HG03378 (cell line): ENCODE measurements at regions not wholly inside any gene's neighbourhood (a gene's known extent, or its start where the extent isn't known, plus 50 kb on each side); places are given as distances from the start of the nearest gene placed in this dataset.

Experiments used
- ATAC-seq: cut with Tn5 transposase; IDR thresholded peaks from one replicate; pipeline ENCODE4 v1.9.1; 2021; ENCODE audit warnings: mild to moderate bottlenecking, moderate library complexity; ENCODE audit not compliant: unreplicated experiment

GRCh38 chr9:84123648-84124406, 143.2 kb downstream of the RMI1 start:
- ATAC-seq = peak; percentile 86

GRCh38 chr9:84125046-84125445, 144.4 kb downstream of the RMI1 start:
- no peak for ATAC-seq

DNA sequence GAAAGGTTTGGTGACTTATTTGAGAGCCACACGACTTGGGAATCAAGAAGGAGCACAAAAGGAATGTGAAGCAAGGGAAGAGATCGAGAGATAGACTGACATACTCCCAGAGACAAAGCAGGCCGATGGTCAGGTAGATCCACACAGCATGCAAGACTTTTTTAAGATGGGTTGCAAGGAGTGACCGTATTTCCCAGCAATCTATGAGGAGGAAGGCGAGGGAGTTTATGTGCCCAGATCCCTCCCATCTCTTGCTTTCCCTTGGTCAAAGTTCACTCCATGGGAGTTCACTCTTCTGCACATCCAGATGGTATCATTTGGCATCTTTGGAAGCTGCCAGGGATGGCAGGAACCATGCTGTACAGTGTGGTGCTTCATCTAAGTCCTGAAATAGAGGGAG, 148.9 kb downstream of the RMI1 start:
- no peak for ATAC-seq

DNA sequence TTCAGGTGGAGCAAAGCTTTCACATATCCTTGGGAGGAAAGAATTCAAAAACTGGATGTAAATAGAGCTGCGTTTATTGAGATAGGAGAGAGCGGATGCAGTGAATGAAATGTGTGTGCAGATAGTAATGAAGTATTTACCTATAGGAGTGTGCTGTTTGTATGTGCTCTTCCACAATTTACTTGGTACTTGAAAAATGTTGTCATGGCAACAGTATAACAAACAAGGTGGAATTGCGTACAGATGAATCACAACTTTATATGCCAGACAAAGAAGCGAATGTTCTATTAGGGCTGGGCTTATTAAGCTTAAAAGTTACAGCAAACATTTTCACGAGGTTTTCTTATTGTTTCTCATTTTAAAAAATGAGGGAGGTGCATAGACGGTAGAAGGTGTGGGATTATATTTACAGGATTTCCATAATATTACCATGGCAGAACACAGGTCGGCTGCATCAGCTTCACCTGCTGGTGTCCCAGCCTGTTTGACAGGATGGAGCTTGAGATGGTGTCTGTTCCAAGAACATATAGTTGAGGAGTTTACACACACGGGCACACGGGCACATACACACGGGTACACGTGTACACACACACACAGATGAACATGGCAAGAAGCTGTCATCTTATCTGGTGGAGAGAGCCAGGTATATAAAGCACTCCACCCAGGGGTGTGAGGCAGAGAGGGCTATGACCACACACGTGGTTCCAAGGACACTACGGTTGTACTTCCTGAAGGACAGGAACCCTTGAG, 155.7 kb downstream of the RMI1 start:
- ATAC-seq = no peak

DNA sequence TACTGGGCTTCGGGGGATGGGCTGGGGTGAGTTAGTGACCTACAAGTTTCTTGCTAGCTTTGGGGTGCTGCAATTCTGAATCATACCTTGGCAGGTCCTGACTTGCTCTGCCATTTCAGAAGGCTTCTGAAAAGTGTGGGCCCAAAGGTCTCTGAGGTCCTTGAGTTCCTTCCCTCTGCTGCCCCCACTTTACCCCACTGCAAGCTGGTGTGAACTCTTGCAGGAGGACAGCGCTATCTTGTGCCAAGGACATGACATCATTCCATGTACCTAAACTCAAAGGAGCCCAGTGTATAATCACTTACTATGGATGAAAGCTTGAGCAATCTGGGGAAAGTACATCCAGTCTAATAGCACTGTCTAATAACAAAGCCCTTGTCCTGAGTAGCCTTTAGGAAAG, 157.4 kb downstream of the RMI1 start:
- ATAC-seq = no peak

DNA sequence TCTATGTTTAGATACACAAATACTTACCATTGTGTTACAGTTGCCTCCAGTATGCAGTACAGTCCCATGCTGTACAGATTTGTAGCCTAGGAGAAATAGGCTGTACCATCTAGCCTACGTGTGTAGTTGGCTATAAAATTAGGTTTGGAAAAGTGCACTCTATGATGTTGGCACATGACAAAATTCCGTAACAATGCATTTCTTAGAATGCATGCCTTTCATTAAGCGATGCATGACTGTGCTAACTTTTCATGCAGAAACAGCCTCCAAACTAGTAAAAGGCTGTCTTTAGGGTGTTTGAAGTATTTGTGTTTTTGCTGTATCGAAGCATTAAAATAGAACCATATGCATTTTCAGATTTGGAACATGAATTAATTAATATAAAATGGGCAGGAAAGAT, 157.9 kb downstream of the RMI1 start:
- no peak for ATAC-seq

GRCh38 chr9:84139296-84140070, 158.9 kb downstream of the RMI1 start:
- ATAC-seq = no peak

DNA sequence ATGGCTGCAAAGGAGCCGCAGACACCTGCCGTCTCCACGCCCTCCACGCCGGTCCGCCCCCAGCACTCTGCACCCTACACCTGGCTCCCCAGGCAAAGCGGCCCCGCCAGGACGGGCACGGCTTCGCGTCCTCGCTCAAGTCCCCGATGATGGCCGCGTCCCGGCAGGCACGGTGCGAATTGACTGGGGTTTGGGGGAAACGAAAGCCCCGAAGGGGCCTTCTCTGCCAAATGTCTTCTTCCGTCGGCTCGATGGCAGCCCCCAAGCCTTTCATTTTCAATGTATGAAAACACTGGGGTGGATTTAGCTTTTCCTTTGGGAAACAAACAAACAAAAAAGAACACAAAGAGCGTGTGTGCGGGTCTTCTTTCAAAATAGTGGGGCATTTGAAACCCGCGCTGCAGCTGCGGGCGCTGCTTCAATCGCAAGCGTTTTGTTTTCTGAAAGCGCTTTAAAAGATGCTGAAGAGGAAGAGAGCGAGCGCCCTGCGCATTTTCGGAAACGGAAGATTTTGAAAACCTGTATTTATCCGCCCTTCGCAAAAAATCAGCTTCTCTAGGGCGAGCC, 160.0 kb downstream of the RMI1 start:
- ATAC-seq = no peak

GRCh38 chr9:84141741-84142370, 161.3 kb downstream of the RMI1 start:
- no peak for ATAC-seq

DNA sequence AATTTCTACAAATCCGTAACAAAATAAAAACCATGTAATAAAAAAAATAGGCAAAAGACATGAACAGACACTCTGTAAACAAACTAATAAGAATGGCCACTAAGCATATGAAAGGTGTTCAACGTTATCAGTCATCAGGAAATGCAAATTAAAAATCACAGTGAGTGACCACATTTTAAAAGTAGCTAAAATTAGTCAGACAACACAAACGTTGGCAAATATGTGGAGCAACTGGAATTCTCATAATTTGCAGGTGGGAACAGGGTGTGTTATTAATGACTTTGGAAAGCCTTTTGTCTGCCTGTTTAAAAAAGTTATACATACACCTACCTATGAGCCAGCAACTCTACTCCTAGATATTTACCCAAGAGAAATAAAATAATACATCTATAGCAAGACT, 164.4 kb downstream of the RMI1 start:
- ATAC-seq = no peak

- ATAC-seq = no peak
These were observed 165.2 kb downstream of the RMI1 start for GRCh38 chr9:84145780-84146179.

DNA sequence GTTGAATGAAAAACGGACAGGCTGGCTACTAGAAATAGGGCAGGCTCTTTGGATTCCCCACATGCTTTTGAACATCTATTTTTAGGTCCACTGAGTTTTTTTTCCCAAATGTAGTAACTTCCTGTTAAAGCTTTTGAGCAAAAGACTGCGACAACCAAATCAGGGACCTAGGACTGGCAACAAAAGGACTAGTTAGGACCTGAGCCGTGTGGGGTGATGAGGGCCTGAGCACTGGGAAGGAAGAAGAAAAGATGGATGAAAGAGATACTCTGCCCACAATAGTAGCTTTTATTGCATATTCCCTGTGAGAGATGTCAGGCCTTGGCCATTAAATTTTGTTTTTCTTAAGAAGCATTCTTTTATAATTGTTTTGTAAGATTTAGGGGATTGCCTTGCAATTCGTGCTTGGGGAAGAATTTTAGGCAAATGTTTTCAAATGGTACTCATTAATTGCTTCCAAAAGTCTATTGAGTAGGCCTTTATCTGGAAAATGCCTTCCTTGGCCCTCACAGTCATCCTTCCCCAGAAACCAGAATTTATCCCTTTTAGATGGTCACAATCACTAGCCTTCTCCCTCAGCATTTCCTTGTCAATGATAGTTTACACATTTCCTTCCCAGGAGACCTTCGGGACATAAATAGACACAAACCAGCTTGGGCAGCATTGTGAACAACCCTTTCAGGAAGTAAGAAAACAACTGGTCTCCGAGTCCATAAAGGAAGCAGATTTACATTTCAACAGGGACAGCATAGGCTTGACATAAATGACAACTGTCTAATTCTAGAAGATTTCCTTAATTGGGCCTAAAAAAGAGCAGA, 166.5 kb downstream of the RMI1 start:
- no peak for ATAC-seq

- ATAC-seq = no peak
These were observed 170.6 kb downstream of the RMI1 start for GRCh38 chr9:84151236-84151635.

DNA sequence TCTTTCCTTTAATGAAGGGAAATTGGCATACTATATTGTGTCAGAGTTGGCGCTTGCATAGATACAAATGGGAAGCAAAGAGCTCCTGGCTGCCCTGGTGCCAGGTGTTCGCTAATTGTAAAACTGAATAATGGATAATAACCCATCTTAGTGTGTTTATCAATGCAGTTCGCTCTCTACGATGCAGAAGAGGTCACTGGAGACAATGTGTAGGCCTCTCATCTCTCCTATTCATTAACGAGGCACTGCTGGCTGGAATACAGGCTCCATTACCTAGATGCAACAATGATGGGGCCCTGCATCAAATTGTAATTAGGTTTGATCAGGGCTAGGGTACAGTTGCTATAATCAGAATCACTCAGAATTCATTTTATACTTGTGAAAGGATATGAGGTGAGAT, 171.0 kb downstream of the RMI1 start:
- no peak for ATAC-seq

DNA sequence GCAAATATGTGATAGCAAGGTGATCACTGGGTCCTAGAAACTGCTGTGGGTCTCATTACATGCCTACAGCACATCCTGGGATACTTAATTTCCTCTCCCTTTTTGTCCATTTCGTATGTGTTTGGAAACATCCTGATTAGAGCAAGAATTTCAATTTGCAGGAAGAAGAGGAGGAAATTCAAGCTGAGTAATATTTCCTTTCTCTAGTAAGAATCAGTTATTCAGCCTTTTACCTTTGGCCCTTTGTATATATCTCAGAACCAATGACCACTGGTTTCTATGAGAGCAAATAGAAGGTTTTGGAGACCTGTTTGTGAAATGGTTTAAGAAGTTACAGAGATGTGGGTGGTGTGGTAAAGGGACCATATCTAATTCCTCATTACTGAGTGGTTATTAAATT, 171.6 kb downstream of the RMI1 start:
- ATAC-seq = no peak

DNA sequence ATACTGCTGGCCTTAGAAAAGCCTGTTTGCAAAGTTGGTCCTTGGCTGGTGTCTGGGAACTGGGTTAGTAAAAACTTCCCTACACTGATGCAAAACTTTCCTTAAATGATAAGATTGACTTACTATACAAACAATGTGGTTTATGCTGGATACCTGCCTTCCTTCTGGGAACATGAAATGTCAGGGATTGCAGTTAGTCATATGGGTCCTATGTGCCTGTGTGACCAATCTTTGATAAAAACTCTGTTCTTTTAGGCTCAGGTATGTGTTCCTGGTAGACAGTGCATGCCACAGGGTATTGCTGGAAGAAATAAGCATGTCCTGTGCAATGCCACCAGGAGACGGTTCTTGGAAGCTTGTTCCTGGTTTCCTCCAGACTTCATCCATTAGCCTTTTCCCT, 173.3 kb downstream of the RMI1 start:
- no peak for ATAC-seq

DNA sequence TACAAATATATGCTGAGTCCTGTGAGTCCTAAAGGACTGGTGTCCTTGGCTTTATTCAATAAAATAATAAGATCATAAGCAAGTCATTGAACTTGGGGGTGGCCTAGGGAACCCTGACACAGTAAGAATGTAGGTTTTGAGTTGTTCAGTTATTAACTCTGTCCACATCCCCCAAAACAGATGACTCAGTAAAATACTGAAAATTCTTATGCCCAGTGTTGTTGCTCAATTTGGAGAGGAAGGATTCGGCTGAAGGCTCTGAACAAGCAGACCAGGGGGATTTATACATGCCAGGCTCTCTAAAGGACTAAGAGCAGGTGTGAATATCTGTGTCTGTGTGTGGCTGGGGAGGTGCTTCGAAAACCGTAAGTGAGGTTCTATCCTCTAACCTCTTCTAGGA, 173.7 kb downstream of the RMI1 start:
- no peak for ATAC-seq

- no peak for ATAC-seq
These were observed 177.4 kb downstream of the SLC28A3 start for GRCh38 chr9:84163052-84163650.

- ATAC-seq = no peak
These were observed 173.7 kb downstream of the SLC28A3 start for GRCh38 chr9:84166891-84167290.

- ATAC-seq = no peak
These were observed 171.3 kb downstream of the SLC28A3 start for GRCh38 chr9:84169240-84169639.
